ENCODE measurements at regions not wholly inside any gene's neighbourhood (a gene's known extent, or its start where the extent isn't known, plus 50 kb on each side); places are given as distances from the start of the nearest gene placed in this dataset.

- H3K27ac ChIP-seq (ENCODE audit: low read length) = no peak overlapping the region
- no peak for DNase-seq
- H3K79me2 ChIP-seq (ENCODE audit: low read length) = no peaks in the 10 kb centered on the region
- H3K9me2 ChIP-seq (replicated peaks; ENCODE audit: insufficient read depth, low read length) = no peaks in the 10 kb centered on the region
- H3F3A ChIP-seq (ENCODE audit: insufficient read depth, low read length) = no peaks in the 10 kb centered on the region
- H4K20me1 ChIP-seq (ENCODE audit: insufficient read depth, low read length) = no peaks in the 10 kb centered on the region
- H2AFZ ChIP-seq (ENCODE audit: low read length) = no peak overlapping the region
- H3K4me2 ChIP-seq (ENCODE audit: low read depth, low read length) = no peak overlapping the region
- no peaks in the 10 kb centered on the region for H3K9me3 ChIP-seq (replicated peaks; ENCODE audit: insufficient read depth, low read length)
- no peak for TF ChIP-seq EZH2phosphoT487 (IDR thresholded peaks at IDR 0.05; ENCODE audit: low read length)
- no peak for TF ChIP-seq EZH2 (optimal IDR thresholded peaks at IDR 0.05; ENCODE audit: low read depth, low read length)
- TF ChIP-seq CTCF (IDR thresholded peaks at IDR 0.05; ENCODE audit: low read length) = no peak
- no peaks in the 10 kb centered on the region for H3K27me3 ChIP-seq (replicated peaks; ENCODE audit: insufficient read depth, low read length)
- H3K36me3 ChIP-seq (replicated peaks; ENCODE audit: insufficient read depth, low read length) = no peaks in the 10 kb centered on the region
- H3K9ac ChIP-seq (ENCODE audit: low read length) = no peak overlapping the region
- peaks cover 10% of the 10 kb centered on the region for H3K4me1 ChIP-seq (ENCODE audit: low read length)
- H3K4me3 ChIP-seq (ENCODE audit: low read length) = no peak overlapping the region
Measured at GRCh38 chr12:92421701-92422100, 276.1 kb upstream of the BTG1 start.

GRCh38 chr12:92421042-92421441, 275.4 kb upstream of the BTG1 start:
- DNase-seq = no peak
- Histone ChIP-seq H3K9me2 (replicated peaks; ENCODE audit: insufficient read depth, low read length) (no peaks in the 10 kb centered on the region), H2AFZ (ENCODE audit: low read length) (no peak overlapping the region), H4K20me1 (ENCODE audit: insufficient read depth, low read length) (no peaks in the 10 kb centered on the region), H3K27me3 (replicated peaks; ENCODE audit: insufficient read depth, low read length) (no peaks in the 10 kb centered on the region), H3K4me3 (ENCODE audit: low read length) (no peak overlapping the region), H3K79me2 (ENCODE audit: low read length) (no peaks in the 10 kb centered on the region), H3K4me2 (ENCODE audit: low read depth, low read length) (no peak overlapping the region), H3K27ac (ENCODE audit: low read length) (no peak overlapping the region), H3K9ac (ENCODE audit: low read length) (no peak overlapping the region), H3K9me3 (replicated peaks; ENCODE audit: insufficient read depth, low read length) (no peaks in the 10 kb centered on the region), H3K4me1 (ENCODE audit: low read length) (peaks cover 10% of the 10 kb centered on the region), H3K36me3 (replicated peaks; ENCODE audit: insufficient read depth, low read length) (no peaks in the 10 kb centered on the region), H3F3A (ENCODE audit: insufficient read depth, low read length) (no peaks in the 10 kb centered on the region)
- TF ChIP-seq CTCF (IDR thresholded peaks at IDR 0.05; ENCODE audit: low read length) (no peak), EZH2 (optimal IDR thresholded peaks at IDR 0.05; ENCODE audit: low read depth, low read length) (no peak), EZH2phosphoT487 (IDR thresholded peaks at IDR 0.05; ENCODE audit: low read length) (no peak)

- no peak for DNase-seq
- H3K79me2 ChIP-seq (ENCODE audit: low read length) = no peaks in the 10 kb centered on the region
- no peaks in the 10 kb centered on the region for H3K9me3 ChIP-seq (replicated peaks; ENCODE audit: insufficient read depth, low read length)
- H3K4me3 ChIP-seq (ENCODE audit: low read length) = no peak overlapping the region
- peaks cover 10% of the 10 kb centered on the region for H3K4me1 ChIP-seq (ENCODE audit: low read length)
- H3K9me2 ChIP-seq (replicated peaks; ENCODE audit: insufficient read depth, low read length) = no peaks in the 10 kb centered on the region
- no peaks in the 10 kb centered on the region for H4K20me1 ChIP-seq (ENCODE audit: insufficient read depth, low read length)
- H3K36me3 ChIP-seq (replicated peaks; ENCODE audit: insufficient read depth, low read length) = no peaks in the 10 kb centered on the region
- H3K4me2 ChIP-seq (ENCODE audit: low read depth, low read length) = no peak overlapping the region
- H3K27me3 ChIP-seq (replicated peaks; ENCODE audit: insufficient read depth, low read length) = no peaks in the 10 kb centered on the region
- H3F3A ChIP-seq (ENCODE audit: insufficient read depth, low read length) = no peaks in the 10 kb centered on the region
- no peak for TF ChIP-seq EZH2phosphoT487 (IDR thresholded peaks at IDR 0.05; ENCODE audit: low read length)
- no peak for TF ChIP-seq EZH2 (optimal IDR thresholded peaks at IDR 0.05; ENCODE audit: low read depth, low read length)
- no peak for TF ChIP-seq CTCF (IDR thresholded peaks at IDR 0.05; ENCODE audit: low read length)
- no peak overlapping the region for H3K27ac ChIP-seq (ENCODE audit: low read length)
- no peak overlapping the region for H3K9ac ChIP-seq (ENCODE audit: low read length)
- no peak overlapping the region for H2AFZ ChIP-seq (ENCODE audit: low read length)
Measured at GRCh38 chr12:92419201-92419600, 273.6 kb upstream of the BTG1 start.
